ENCODE measurements at regions not wholly inside any gene's neighbourhood (a gene's known extent, or its start where the extent isn't known, plus 50 kb on each side); places are given as distances from the start of the nearest gene placed in this dataset.

GRCh38 chr7:42440951-42441350, 203.9 kb upstream of the GLI3 start:
- no peak for DNase-seq (ENCODE audit: low spot score)

- no peak for DNase-seq (ENCODE audit: low spot score)
Observed at GRCh38 chr7:42432644-42433043, 195.6 kb upstream of the GLI3 start.

GRCh38 chr7:42431873-42432272, 194.9 kb upstream of the GLI3 start:
- DNase-seq (ENCODE audit: low spot score): no peak

GRCh38 chr7:42429339-42429738, 192.3 kb upstream of the GLI3 start:
- DNase-seq (ENCODE audit: low spot score): no peak

- no peak for DNase-seq (ENCODE audit: low spot score)
Observed at GRCh38 chr7:42426163-42426562, 189.2 kb upstream of the GLI3 start.

GRCh38 chr7:42414941-42415505, 178.0 kb upstream of the GLI3 start:
- no peak for DNase-seq (ENCODE audit: low spot score)

- no peak for DNase-seq (ENCODE audit: low spot score)
Observed at GRCh38 chr7:42414028-42414427, 177.0 kb upstream of the GLI3 start.

GRCh38 chr7:42409296-42409695, 172.3 kb upstream of the GLI3 start:
- DNase-seq (ENCODE audit: low spot score): no peak

- DNase-seq (ENCODE audit: low spot score): no peak
Observed at GRCh38 chr7:42407833-42408232, 170.8 kb upstream of the GLI3 start.

- no peak for DNase-seq (ENCODE audit: low spot score)
Observed at GRCh38 chr7:42407021-42407710, 170.2 kb upstream of the GLI3 start.

GRCh38 chr7:42406358-42406757, 169.3 kb upstream of the GLI3 start:
- no peak for DNase-seq (ENCODE audit: low spot score)

- DNase-seq (ENCODE audit: low spot score): no peak
Observed at GRCh38 chr7:42405782-42406181, 168.8 kb upstream of the GLI3 start.

- DNase-seq (ENCODE audit: low spot score): no peak
Observed at GRCh38 chr7:42403831-42404230, 166.8 kb upstream of the GLI3 start.

- DNase-seq (ENCODE audit: low spot score): no peak
Observed at GRCh38 chr7:42400961-42401360, 164.0 kb upstream of the GLI3 start.

- no peak for DNase-seq (ENCODE audit: low spot score)
Observed at GRCh38 chr7:42400211-42400772, 163.3 kb upstream of the GLI3 start.

GRCh38 chr7:42395607-42396006, 158.6 kb upstream of the GLI3 start:
- DNase-seq (ENCODE audit: low spot score): no peak

GRCh38 chr7:42392826-42393225, 155.8 kb upstream of the GLI3 start:
- no peak for DNase-seq (ENCODE audit: low spot score)

- no peak for DNase-seq (ENCODE audit: low spot score)
Observed at GRCh38 chr7:42389697-42390096, 152.7 kb upstream of the GLI3 start.

- DNase-seq (ENCODE audit: low spot score): no peak
Observed at GRCh38 chr7:42385912-42386311, 148.9 kb upstream of the GLI3 start.

GRCh38 chr7:42381161-42381560, 144.2 kb upstream of the GLI3 start:
- no peak for DNase-seq (ENCODE audit: low spot score)

GRCh38 chr7:42380401-42380800, 143.4 kb upstream of the GLI3 start:
- DNase-seq (ENCODE audit: low spot score): no peak

- no peak for DNase-seq (ENCODE audit: low spot score)
Observed at GRCh38 chr7:42378149-42378548, 141.1 kb upstream of the GLI3 start.

- no peak for DNase-seq (ENCODE audit: low spot score)
Observed at GRCh38 chr7:42373285-42373684, 136.3 kb upstream of the GLI3 start.

- DNase-seq (ENCODE audit: low spot score): no peak
Observed at GRCh38 chr7:42372479-42372878, 135.5 kb upstream of the GLI3 start.
